ENCODE measurements at regions not wholly inside any gene's neighbourhood (a gene's known extent, or its start where the extent isn't known, plus 50 kb on each side); places are given as distances from the start of the nearest gene placed in this dataset.

DNA sequence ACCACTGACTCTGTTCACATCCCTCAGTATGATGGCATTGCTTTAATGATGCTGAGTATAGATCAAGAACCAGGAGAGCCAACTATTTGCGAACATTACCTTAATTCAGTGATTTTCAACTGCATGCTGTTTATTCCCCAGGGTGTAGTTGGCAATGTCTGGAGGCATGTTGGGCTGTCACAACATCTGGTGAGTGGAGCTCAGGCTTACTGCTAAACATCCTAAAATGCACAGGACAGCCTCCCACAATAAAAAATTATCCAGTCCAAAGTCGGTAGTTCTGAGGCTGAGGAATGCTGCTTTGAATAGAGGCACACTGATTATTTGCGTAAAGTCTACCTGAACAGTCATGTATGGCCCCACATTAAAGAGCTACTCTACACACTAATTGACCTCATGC is 94.8 kb upstream of the OPRM1 start:
- no peak overlapping the region for H3K23ac ChIP-seq (ENCODE audit: low read depth, low read length)
- 40% methylated on average over 2 of the region's 3 CpGs; no CpG with 5 or more reads in 1 of the 2 experiments for WGBS, 2 experiments (ENCODE audit: extremely low coverage in 2 of 2, insufficient read length in 1 of 2)
- no peak overlapping the region for H3K4me3 ChIP-seq (ENCODE audit: insufficient read depth, low read depth, low read length)
- ChIA-PET POLR2A (ENCODE audit: unreplicated experiment) (no interaction called here), CTCF (no interaction called here)
- no peaks in the 10 kb centered on the region for H4K20me1 ChIP-seq (ENCODE audit: insufficient read depth, low read length)
- H3K14ac ChIP-seq (replicated peaks; ENCODE audit: low read depth, low read length) = no peak overlapping the region
- no peaks in the 10 kb centered on the region for H3K36me3 ChIP-seq (ENCODE audit: control insufficient read depth, insufficient read depth, low read length)
- no peak overlapping the region for H3K9ac ChIP-seq (ENCODE audit: low read depth, low read length)
- no peak overlapping the region for H2BK15ac ChIP-seq (ENCODE audit: low read depth, low read length)
- H3K27ac ChIP-seq (ENCODE audit: insufficient read depth, low read length) = no peak overlapping the region
- BruUV-seq (replicated peaks) = no TSS peak
- H2BK5ac ChIP-seq (ENCODE audit: low read depth, low read length, poor library complexity, severe bottlenecking) = no peak overlapping the region
- no peak overlapping the region for H4K91ac ChIP-seq (ENCODE audit: insufficient read depth, low read depth, low read length)
- dilution Hi-C loops (cut with HindIII; ENCODE audit: low sequenced_read_pairs, unreplicated experiment) = no loop called here
- H3K18ac ChIP-seq (ENCODE audit: low read depth, low read length) = no peak overlapping the region
- H4K8ac ChIP-seq (ENCODE audit: low read depth in 2 of 2, low read length in 2 of 2) = no peak overlapping the region
- H3K4ac ChIP-seq (ENCODE audit: low read depth, low read length) = no peak overlapping the region
- no peaks in the 10 kb centered on the region for H3K4me1 ChIP-seq (ENCODE audit: control insufficient read depth, insufficient read depth, low read length)
- no peak overlapping the region for H2AFZ ChIP-seq (replicated peaks; ENCODE audit: low read length, poor library complexity)
- no peaks in the 10 kb centered on the region for H3K27me3 ChIP-seq (ENCODE audit: control insufficient read depth, insufficient read depth, low read length)
- no peak overlapping the region for H2AK5ac ChIP-seq (ENCODE audit: low read depth, low read length)
- in situ Hi-C loops (cut with MboI; ENCODE audit: low sequenced_read_pairs) = no loop called here
- no peaks in the 10 kb centered on the region for H3K79me1 ChIP-seq (ENCODE audit: low read depth in 1 of 2, low read length in 2 of 2)
- H2BK20ac ChIP-seq (ENCODE audit: low read depth, low read length) = no peak overlapping the region
- no peak overlapping the region for H3K56ac ChIP-seq (ENCODE audit: extremely low read depth, insufficient read depth, low read length)
- H3K9me1 ChIP-seq (ENCODE audit: insufficient read depth, low read length) = no peaks in the 10 kb centered on the region
- no peak overlapping the region for H2AK9ac ChIP-seq (replicated peaks; ENCODE audit: low read depth, low read length, poor library complexity)
- no peak overlapping the region for H3K4me2 ChIP-seq (ENCODE audit: low read depth, low read length)
- ATAC-seq (ENCODE audit: low read depth) (no peak), DNase-seq (no peak)
- peaks cover 14% of the 10 kb centered on the region; the same call in 1 of the 2 replicates for H3K9me3 ChIP-seq (ENCODE audit: control insufficient read depth, insufficient read depth, low read length)
- TF ChIP-seq BHLHE40 (IDR thresholded peaks at IDR 0.05; ENCODE audit: low read depth, low read length) = no peak
- TF ChIP-seq SMC3 (IDR thresholded peaks at IDR 0.05; ENCODE audit: low read depth, low read length) = no peak
- no peak for TF ChIP-seq CEBPB (IDR thresholded peaks at IDR 0.05; ENCODE audit: low read depth, low read length)
- TF ChIP-seq, protein P1, sequence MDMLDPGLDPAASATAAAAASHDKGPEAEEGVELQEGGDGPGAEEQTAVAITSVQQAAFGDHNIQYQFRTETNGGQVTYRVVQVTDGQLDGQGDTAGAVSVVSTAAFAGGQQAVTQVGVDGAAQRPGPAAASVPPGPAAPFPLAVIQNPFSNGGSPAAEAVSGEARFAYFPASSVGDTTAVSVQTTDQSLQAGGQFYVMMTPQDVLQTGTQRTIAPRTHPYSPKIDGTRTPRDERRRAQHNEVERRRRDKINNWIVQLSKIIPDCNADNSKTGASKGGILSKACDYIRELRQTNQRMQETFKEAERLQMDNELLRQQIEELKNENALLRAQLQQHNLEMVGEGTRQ (IDR thresholded peaks at IDR 0.05; ENCODE audit: low read depth, low read length) = no peak
- no peak for TF ChIP-seq RAD21 (IDR thresholded peaks at IDR 0.05; ENCODE audit: low read length)
- no peak for TF ChIP-seq POLR2A (IDR thresholded peaks at IDR 0.05; ENCODE audit: low read depth, low read length)
- TF ChIP-seq, protein P2, sequence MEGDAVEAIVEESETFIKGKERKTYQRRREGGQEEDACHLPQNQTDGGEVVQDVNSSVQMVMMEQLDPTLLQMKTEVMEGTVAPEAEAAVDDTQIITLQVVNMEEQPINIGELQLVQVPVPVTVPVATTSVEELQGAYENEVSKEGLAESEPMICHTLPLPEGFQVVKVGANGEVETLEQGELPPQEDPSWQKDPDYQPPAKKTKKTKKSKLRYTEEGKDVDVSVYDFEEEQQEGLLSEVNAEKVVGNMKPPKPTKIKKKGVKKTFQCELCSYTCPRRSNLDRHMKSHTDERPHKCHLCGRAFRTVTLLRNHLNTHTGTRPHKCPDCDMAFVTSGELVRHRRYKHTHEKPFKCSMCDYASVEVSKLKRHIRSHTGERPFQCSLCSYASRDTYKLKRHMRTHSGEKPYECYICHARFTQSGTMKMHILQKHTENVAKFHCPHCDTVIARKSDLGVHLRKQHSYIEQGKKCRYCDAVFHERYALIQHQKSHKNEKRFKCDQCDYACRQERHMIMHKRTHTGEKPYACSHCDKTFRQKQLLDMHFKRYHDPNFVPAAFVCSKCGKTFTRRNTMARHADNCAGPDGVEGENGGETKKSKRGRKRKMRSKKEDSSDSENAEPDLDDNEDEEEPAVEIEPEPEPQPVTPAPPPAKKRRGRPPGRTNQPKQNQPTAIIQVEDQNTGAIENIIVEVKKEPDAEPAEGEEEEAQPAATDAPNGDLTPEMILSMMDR (conservative IDR thresholded peaks at IDR 0.05; ENCODE audit: low read depth, low read length) = no peak
- TF ChIP-seq, protein P3, sequence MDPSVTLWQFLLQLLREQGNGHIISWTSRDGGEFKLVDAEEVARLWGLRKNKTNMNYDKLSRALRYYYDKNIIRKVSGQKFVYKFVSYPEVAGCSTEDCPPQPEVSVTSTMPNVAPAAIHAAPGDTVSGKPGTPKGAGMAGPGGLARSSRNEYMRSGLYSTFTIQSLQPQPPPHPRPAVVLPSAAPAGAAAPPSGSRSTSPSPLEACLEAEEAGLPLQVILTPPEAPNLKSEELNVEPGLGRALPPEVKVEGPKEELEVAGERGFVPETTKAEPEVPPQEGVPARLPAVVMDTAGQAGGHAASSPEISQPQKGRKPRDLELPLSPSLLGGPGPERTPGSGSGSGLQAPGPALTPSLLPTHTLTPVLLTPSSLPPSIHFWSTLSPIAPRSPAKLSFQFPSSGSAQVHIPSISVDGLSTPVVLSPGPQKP (IDR thresholded peaks at IDR 0.05; ENCODE audit: borderline replicate concordance, low read depth, low read length) = no peak
- TF ChIP-seq RFX5 (IDR thresholded peaks at IDR 0.05; ENCODE audit: low read depth, low read length) = no peak
- TF ChIP-seq MXI1 (IDR thresholded peaks at IDR 0.05; ENCODE audit: borderline replicate concordance, low read depth, low read length) = no peak
- TF ChIP-seq CHD1 (IDR thresholded peaks at IDR 0.05; ENCODE audit: low read depth, low read length) = no peak
- TF ChIP-seq FOS (IDR thresholded peaks at IDR 0.05; ENCODE audit: low read depth, low read length) = no peak
- no peak for TF ChIP-seq MAZ (IDR thresholded peaks at IDR 0.05; ENCODE audit: borderline replicate concordance, low read depth, low read length)
- TF ChIP-seq RCOR1 (IDR thresholded peaks at IDR 0.05; ENCODE audit: insufficient replicate concordance, low read length) = no peak
- TF ChIP-seq MAFK (IDR thresholded peaks at IDR 0.05; ENCODE audit: low read depth, low read length) = no peak
- TF ChIP-seq NFE2L2 (IDR thresholded peaks at IDR 0.05; ENCODE audit: low read depth, low read length) = no peak
- intact Hi-C loops (cut with micrococcal nuclease) = no loop called here
- no peak overlapping the region for H4K5ac ChIP-seq (ENCODE audit: low read depth, low read length)
- no peak overlapping the region for H2BK120ac ChIP-seq (ENCODE audit: low read depth, low read length)
